Vagina (tissue), 2 donors: ENCODE measurements at regions not wholly inside any gene's neighbourhood (a gene's known extent, or its start where the extent isn't known, plus 50 kb on each side); places are given as distances from the start of the nearest gene placed in this dataset.

Source experiments
- CTCF ChIP-seq, 3 experiments: fragments of 450-650 bp in 2 of 3; fragments of 200-600 bp in 1 of 3; sonication (generic) in 1 of 3; IDR thresholded peaks; one replicate each; pipeline ENCODE4 v1.5.1; 2017 to 2019; ENCODE audit warnings: antibody characterized with exemption in 3 of 3, mild to moderate bottlenecking in 2 of 3, moderate library complexity in 2 of 3
- POLR2A ChIP-seq, 2 donors: fragments of 450-650 bp; IDR thresholded peaks; one replicate each; pipeline ENCODE4 v1.6.1; 2017; ENCODE audit warnings: antibody characterized with exemption in 2 of 2, mild to moderate bottlenecking in 2 of 2, moderate library complexity in 2 of 2
- POLR2AphosphoS5 ChIP-seq, 2 donors: sonication (generic); formaldehyde crosslinking; IDR thresholded peaks; one replicate each; pipeline ENCODE4 v1.9.0; 2017; ENCODE audit warnings: antibody characterized with exemption in 2 of 2, mild to moderate bottlenecking in 2 of 2, low read depth in 1 of 2; ENCODE audit not compliant: insufficient read depth in 1 of 2

- no peak for TF ChIP-seq CTCF (IDR thresholded peaks at IDR 0.05)
- TF ChIP-seq POLR2AphosphoS5 (IDR thresholded peaks at IDR 0.05; ENCODE audit: insufficient read depth in 1 of 2, low read depth in 1 of 2): no peak
- TF ChIP-seq POLR2A (IDR thresholded peaks at IDR 0.05): no peak
These were observed 50.3 kb upstream of the PIP4K2A start for GRCh38 chr10:22764639-22765038.
